Inferior parietal cortex (tissue), 1 donor: ENCODE measurements at regions not wholly inside any gene's neighbourhood (a gene's known extent, or its start where the extent isn't known, plus 50 kb on each side); places are given as distances from the start of the nearest gene placed in this dataset.
A peak's percentile ranks its signal among the peaks of the same experiment; 100 is the strongest.

Experiments used
- DNase-seq: peaks from one replicate; pipeline ENCODE4 v3.0.0-alpha.2; 2016; ENCODE audit errors: extremely low spot score

GRCh38 chr2:219893541-219893940 lies 266.1 kb downstream of the SLC4A3 start:
- no peak for DNase-seq

DNA sequence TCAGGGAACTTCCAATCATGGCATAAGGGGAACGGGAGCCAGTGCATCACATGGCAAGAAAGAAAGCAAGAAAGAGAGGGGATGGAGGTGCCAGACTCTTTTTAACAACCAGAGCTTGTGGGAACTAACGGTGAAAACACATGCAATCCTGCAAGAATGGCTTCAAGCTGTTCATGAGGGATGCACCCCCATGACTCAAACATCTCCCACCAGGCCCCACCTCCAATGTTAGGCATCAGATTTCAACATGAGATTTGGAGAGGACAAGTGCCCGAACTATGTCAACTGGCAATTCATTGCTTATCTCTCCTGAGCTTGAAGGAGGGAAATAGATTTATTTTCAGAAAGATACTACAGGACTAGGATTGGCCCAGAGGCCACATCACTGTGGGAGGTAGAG lies 270.0 kb downstream of the SLC4A3 start:
- no peak for DNase-seq

DNA sequence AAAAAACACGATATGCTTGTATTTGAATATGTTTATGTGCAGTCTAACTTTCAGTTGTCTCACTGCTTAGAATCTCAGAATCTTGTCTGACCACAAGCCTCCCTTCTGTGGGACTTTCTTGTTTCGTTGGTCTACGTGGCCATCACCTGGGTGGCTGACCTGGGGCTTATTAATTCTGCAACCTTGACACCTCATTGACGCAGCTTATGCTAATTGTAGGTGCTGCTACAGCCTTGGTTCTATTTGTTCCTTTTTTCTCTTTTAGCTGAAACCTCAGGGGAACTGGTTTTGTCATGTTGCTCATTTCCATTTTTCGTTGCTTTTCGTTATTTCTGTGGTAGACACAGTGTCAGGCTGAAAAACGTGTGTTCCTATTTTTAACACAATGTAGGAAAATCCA lies 273.7 kb downstream of the SLC4A3 start:
- no peak for DNase-seq

DNA sequence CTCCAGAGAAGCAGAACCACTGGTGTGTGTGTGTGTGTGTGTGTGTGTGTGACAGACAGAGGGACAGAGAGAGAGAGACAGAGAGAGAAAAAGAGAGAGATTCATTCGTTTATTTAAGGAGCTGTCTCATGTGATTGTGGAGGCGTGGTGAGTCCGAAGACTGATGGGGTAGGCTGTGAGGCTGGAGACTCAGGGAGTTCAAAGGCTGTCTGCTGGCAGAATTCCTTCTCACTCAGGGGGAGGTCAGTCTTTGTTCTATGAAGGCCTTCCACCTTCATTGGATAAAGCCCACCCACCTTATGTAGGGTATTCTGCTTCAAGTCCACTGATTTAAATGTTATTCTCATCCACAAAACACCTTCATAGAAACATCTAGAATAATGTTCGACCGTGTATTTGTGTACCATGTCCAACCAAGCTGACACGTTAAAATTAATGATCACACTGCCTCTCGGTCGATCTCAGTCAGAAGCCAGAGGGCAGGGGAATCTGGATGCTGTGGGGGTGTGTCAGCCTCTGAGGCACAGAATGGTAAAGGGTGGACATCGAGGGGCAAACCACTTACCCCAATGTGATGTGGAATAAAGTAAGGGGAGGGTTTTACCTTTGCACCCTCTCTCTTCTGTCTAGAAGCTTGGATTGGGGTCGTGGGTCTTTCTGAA lies 275.6 kb downstream of the SLC4A3 start:
- no peak for DNase-seq

DNA sequence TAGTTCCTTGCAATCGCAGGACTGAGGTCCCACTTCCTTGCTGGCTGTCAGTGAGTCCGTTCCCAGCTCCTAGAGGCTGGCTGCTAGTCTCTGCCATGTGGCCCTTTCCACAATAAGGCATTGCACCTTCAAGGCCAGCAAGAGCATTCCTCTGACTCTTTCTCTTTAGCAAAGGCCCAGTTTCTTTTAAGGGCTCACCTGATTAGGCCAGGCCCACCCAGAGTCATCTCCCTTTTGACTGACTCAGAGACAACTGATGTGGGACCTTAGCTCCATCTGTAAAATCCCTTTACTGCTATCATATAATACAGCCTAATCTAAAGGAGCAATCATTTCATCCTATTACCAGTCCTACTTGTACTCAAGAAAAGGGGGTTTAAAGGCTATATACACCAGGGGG lies 278.2 kb downstream of the SLC4A3 start:
- no peak for DNase-seq

DNA sequence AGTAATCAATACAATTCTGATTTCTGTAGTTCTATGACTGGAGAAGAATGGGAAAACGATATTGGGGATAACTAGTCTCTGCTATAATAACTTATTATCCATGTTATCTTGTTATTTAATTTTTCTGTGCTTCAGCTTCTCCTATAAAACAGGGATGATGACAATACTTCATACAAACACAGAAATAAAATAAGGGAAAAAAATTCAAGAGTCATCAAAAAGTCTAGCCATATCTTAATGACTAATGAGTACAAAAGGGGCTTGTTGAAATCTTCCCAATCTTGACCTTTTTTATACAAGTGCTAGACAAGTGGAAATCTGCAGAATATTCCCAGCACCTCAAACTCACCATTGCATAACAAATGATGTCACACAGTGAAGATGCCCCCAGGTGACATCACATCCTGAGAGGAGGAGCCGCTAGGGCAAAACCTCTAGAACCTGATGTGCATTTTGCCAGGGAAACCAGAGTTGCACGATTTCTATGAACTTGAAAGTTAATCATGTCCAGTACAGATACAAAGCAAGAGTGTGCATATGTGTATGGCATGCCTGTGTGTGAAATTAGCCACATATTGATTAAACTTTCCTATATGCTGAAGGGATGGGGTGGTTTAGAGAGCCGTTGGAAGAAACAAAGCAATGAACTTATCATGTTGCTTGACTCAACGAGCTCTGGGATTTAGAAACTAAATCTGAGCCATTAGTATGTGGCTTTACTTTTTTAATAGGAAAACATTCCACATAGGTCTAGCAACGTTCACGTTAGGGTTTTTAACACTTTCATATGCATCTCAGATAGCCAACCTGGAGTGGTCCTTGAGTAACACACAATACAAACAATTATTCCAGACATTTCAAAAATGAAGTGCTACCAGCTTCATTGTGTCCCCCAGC lies 278.9 kb downstream of the SLC4A3 start:
- no peak for DNase-seq

DNA sequence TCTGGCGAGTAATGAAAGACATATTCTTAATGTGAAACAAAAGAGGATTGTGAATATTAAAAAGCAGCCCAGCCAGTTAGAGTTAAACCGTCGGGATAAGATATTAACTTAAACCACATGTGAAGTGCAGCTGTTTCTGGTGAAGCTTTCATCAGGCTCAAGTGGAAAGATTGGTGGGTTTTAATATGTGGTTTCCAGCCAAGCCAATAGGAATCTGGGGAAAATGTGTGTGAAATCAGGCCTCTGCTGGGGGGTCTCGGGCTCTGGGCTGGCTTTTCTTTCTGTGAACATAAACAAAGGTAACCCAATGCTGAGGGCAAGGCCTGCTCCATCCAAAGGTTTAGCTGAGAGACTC lies 279.6 kb downstream of the SLC4A3 start:
- DNase-seq: no peak

DNA sequence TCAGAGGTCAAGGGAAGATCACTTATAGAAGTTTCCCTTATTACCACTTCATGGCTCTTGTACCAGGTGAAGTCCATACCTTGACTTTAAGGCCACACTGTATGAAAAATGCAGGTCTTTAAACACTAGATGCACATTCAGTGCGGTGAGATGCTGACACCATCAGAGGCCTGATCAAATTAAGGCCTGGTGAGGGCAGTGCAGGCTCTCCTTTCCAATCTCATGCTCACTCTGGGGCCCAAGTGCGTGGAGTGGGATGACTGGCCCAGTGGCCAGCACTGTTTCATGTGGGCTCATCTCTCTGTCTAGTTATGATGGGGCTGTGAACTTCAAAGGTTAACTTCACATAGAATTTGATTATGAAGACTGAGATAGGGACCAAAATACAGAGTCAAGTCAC lies 281.1 kb downstream of the SLC4A3 start:
- DNase-seq: no peak

DNA sequence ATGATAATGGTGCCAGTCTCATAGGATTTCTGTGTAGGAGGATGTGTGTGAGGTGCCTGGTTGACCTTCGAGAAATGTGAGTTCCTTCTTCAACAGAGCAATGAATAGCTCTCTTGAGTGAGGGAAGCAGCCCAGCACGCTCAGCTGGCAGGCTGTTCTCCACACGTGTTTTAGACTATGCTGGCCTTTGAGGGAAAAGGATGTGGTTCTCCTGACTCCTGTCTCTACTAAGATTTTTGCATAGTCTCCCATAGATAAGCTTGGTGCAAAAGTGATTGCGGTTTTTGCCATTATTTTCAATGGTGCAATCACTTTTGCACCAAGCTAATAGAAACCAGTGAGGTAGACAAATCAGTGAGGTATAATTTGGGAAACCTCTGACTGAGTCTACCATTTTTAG lies 284.1 kb downstream of the SLC4A3 start:
- DNase-seq: no peak

GRCh38 chr2:219912491-219912921 lies 285.1 kb downstream of the SLC4A3 start:
- DNase-seq: peak; percentile 15

DNA sequence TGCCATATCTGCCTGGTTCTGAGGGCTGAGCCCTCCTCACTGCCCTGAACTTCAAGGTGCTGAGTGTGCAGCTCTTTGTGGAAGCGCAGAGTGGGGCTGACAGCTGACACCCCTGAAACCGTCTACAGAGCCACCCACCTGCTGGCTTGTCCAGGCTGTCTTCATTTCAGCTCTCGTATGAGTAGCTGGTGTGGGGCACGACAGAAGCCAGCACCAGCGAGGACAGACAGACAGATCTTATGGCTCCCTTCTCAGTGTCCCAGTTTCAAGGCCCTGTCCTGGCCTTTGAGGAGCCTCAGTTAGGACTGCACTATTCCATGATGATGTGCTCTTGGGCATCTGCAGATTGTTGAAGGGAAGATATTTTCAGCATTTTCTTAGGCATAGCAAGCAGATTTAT lies 287.1 kb downstream of the SLC4A3 start:
- no peak for DNase-seq

DNA sequence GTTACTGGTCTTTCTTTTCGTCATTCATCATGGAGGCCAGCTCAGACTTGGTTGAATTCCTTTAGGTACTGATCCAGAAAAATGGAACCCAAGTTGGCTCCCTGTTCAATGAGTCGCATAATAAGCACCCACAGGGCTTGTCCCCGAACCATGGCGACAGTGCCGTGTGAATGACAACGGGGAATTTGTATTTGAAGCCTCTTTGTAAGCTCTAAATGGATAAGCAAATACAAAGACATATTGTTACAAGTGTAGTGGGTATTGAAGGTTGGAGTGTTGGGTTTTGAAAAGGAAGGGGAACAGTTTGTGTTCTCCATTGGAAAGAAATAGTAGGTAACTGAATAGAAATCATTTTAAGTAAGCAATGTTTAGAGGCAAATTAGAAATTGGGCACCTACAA lies 288.9 kb downstream of the SLC4A3 start:
- no peak for DNase-seq

DNA sequence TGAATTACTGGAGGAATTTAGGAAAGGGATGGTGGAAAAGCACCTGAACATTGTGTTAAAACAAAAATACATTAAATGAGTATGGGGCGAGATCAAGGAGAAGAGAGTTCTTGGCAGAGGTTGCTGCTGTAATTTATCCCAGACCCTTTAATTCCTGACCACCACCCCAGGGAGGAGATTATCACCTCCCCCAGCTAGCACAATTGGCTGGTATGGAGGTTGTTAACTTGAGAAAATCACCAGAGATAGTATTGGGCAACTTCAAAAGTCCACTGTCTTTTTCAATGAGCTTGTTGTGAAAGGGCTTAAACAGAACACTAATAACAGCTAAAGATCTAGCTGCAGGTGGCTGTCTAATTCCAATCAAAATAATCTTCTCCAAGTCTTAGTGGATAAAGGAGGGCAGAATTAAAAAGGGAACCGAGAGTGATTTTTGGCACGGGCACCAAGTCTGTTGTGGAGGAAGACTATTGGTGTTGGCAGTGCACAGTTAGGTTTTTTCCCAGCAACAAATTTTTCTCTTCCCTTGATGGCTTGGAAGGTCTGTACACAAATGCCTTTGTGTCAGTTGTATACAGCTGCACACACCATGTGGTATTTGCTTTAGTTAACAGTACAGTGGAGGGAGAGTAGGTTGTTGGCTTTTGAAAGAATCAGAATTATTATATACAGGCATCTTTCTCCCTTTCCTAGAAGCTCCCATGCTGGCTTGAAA lies 289.5 kb downstream of the SLC4A3 start:
- DNase-seq: no peak

DNA sequence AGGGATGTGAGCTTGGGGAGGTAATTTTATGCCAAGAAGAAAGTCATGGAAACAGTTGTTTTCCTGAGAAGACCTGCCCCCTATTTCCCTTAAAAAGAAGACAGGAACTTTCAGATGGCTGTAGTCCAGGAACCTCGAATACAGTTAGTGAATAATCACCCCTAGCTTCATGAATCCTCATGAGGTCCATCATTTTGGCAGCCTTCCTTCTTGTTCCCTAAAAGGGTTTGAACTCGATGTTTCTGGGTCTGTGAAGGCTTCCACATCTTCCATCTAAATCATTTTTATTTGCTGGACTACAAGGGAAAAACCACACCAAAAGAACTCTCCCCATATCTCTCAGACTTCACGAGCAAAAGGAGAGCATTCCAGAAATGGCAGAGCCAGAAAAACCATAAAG lies 290.8 kb downstream of the SLC4A3 start:
- no peak for DNase-seq

- DNase-seq: no peak
Observed at GRCh38 chr2:219918944-219919343, 291.5 kb downstream of the SLC4A3 start.

GRCh38 chr2:219919506-219919905 lies 292.1 kb downstream of the SLC4A3 start:
- no peak for DNase-seq

GRCh38 chr2:219929835-219930234 lies 302.4 kb downstream of the SLC4A3 start:
- DNase-seq: no peak

- no peak for DNase-seq
Observed at GRCh38 chr2:219939647-219940046, 312.2 kb downstream of the SLC4A3 start.

- DNase-seq: no peak
Observed at GRCh38 chr2:219944866-219945265, 317.4 kb downstream of the SLC4A3 start.

- DNase-seq: no peak
Observed at GRCh38 chr2:219946021-219946420, 318.6 kb downstream of the SLC4A3 start.

DNA sequence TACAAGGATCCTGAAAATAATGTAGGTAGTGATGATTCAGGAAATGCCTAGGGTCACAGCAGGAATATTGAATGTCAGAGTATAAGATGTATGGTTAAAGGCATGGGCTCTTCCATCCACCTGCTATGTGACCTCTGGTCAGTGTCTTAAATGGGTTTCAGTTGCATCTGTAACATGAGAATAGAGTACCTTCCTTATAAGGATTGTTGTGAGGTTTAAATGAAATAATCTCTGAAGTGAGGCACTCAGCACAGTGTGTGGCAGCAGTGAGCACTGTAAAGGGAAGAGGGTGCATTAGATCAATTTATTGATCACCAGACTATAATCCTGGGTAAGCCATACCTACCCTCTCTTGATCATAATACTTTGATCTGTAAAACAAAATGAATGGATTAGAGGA lies 319.1 kb downstream of the SLC4A3 start:
- no peak for DNase-seq

- no peak for DNase-seq
Observed at GRCh38 chr2:219947575-219947974, 320.1 kb downstream of the SLC4A3 start.

GRCh38 chr2:219949053-219949452 lies 321.6 kb downstream of the SLC4A3 start:
- peak; percentile 37 for DNase-seq
